ENCODE measurements at regions not wholly inside any gene's neighbourhood (a gene's known extent, or its start where the extent isn't known, plus 50 kb on each side); places are given as distances from the start of the nearest gene placed in this dataset.

GRCh38 chr10:44703241-44704155 is 207.6 kb upstream of the TMEM72 start:
- no peak overlapping the region for H3K27ac Mint-ChIP-seq
- no peak overlapping the region for H3K4me3 Mint-ChIP-seq
- H3K9me3 ChIP-seq (replicated peaks in 1 of 2; ENCODE audit: control insufficient read depth in 1 of 2, insufficient read depth in 1 of 2, low read length in 2 of 2) = peaks cover 0 to 9% of the 10 kb centered on the region in 2 donors
- H3K27me3 Mint-ChIP-seq (ENCODE audit: low read depth in 3 of 3) = peaks cover 0 to 3% (median 3%) of the 10 kb centered on the region in 3 donors
- H4K20me1 ChIP-seq (ENCODE audit: insufficient read depth, low read length) = no peaks in the 10 kb centered on the region
- H3K79me2 ChIP-seq (ENCODE audit: insufficient read depth, low read length) = no peaks in the 10 kb centered on the region
- no peak overlapping the region for H3K9ac ChIP-seq (ENCODE audit: insufficient read depth, low read length, poor library complexity, severe bottlenecking)
- intact Hi-C loops (cut with micrococcal nuclease) = loop anchor here in 1 of 2 donors (10.0 kb wide), 1 partner anchor 51 kb away; no protein-coding TSS in a partner anchor
- no peak overlapping the region for H3K27ac ChIP-seq (ENCODE audit: low read depth in 1 of 2, low read length in 2 of 2)
- H3K4me2 ChIP-seq (replicated peaks; ENCODE audit: extremely low read depth, low read length, poor library complexity, severe bottlenecking) = no peak overlapping the region
- TF ChIP-seq CTCF (IDR thresholded peaks at IDR 0.05) = no peak
- H3K27me3 ChIP-seq (ENCODE audit: control insufficient read depth in 2 of 2, insufficient read depth in 2 of 2, low read length in 2 of 2) = no peaks in the 10 kb centered on the region
- no peak for DNase-seq
- H2AFZ ChIP-seq (ENCODE audit: insufficient read depth, low read depth, low read length, poor library complexity, severe bottlenecking) = no peak overlapping the region
- WGBS (ENCODE audit: insufficient coverage) = 90% methylated on average over 1 of the region's 6 CpGs
- no peaks in the 10 kb centered on the region for H3K36me3 ChIP-seq (replicated peaks in 1 of 2; ENCODE audit: control insufficient read depth in 1 of 2, insufficient read depth in 2 of 2, low read length in 2 of 2)
- H3K9me3 Mint-ChIP-seq = peaks cover 10 to 25% (median 14%) of the 10 kb centered on the region in 7 donors
- H3K4me3 ChIP-seq (replicated peaks in 1 of 3; ENCODE audit: low read depth in 2 of 3, low read length in 3 of 3) = no peak overlapping the region
- H3K4me1 ChIP-seq (ENCODE audit: control insufficient read depth in 1 of 2, insufficient read depth in 2 of 2, low read length in 2 of 2) = no peaks in the 10 kb centered on the region
- no peaks in the 10 kb centered on the region for H3K36me3 Mint-ChIP-seq
- no peaks in the 10 kb centered on the region for H3K4me1 Mint-ChIP-seq

DNA sequence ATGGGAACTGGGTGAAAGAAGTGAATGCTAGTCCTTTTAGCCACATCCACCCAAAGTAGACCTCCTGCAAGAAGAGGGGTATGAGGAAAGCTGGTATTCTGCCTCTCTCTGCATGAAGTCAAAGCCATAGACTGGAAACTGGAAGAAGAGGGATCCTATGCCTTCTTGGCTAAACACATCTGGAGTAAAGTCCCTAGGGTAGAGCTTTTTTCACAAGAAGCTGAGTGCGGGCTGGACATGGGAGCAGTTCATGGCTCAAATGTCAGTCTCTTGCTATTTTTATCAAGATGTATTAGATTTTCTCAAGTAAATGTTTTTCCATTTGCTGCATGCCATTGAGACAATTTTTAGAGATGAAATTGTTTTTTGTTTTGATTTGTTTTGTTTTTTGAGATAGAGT is 206.5 kb upstream of the TMEM72 start:
- Histone ChIP-seq H3K9me3 (replicated peaks in 1 of 2; ENCODE audit: control insufficient read depth in 1 of 2, insufficient read depth in 1 of 2, low read length in 2 of 2) (peaks cover 0 to 9% of the 10 kb centered on the region in 2 donors), H3K27me3 (ENCODE audit: control insufficient read depth in 2 of 2, insufficient read depth in 2 of 2, low read length in 2 of 2) (no peaks in the 10 kb centered on the region), H3K36me3 (replicated peaks in 1 of 2; ENCODE audit: control insufficient read depth in 1 of 2, insufficient read depth in 2 of 2, low read length in 2 of 2) (no peaks in the 10 kb centered on the region), H2AFZ (ENCODE audit: insufficient read depth, low read depth, low read length, poor library complexity, severe bottlenecking) (no peak overlapping the region), H4K20me1 (ENCODE audit: insufficient read depth, low read length) (no peaks in the 10 kb centered on the region), H3K4me1 (ENCODE audit: control insufficient read depth in 1 of 2, insufficient read depth in 2 of 2, low read length in 2 of 2) (no peaks in the 10 kb centered on the region), H3K27ac (ENCODE audit: low read depth in 1 of 2, low read length in 2 of 2) (no peak overlapping the region), H3K4me3 (replicated peaks in 1 of 3; ENCODE audit: low read depth in 2 of 3, low read length in 3 of 3) (no peak overlapping the region), H3K9ac (ENCODE audit: insufficient read depth, low read length, poor library complexity, severe bottlenecking) (no peak overlapping the region), H3K79me2 (ENCODE audit: insufficient read depth, low read length) (no peaks in the 10 kb centered on the region), H3K4me2 (replicated peaks; ENCODE audit: extremely low read depth, low read length, poor library complexity, severe bottlenecking) (no peak overlapping the region)
- no peak overlapping the region for H3K27ac Mint-ChIP-seq
- no peak for TF ChIP-seq CTCF (IDR thresholded peaks at IDR 0.05)
- H3K9me3 Mint-ChIP-seq = peaks cover 10 to 26% (median 13%) of the 10 kb centered on the region in 7 donors
- H3K36me3 Mint-ChIP-seq = no peaks in the 10 kb centered on the region
- peaks cover 0 to 3% (median 2%) of the 10 kb centered on the region in 3 donors for H3K27me3 Mint-ChIP-seq (ENCODE audit: low read depth in 3 of 3)
- intact Hi-C loops (cut with micrococcal nuclease) = loop anchor here in 1 of 2 donors (10.0 kb wide), 1 partner anchor 50 kb away; no protein-coding TSS in a partner anchor
- no peak for DNase-seq
- H3K4me1 Mint-ChIP-seq = no peaks in the 10 kb centered on the region
- no peak overlapping the region for H3K4me3 Mint-ChIP-seq
- WGBS (ENCODE audit: insufficient coverage) = 100% methylated on average over 1 of the region's 1 CpG

All from CD14-positive monocyte (primary cell).